H1 (cell line): ENCODE measurements at regions not wholly inside any gene's neighbourhood (a gene's known extent, or its start where the extent isn't known, plus 50 kb on each side); places are given as distances from the start of the nearest gene placed in this dataset.

Experiments
- CTCF ChIA-PET: fragments of 300-600 bp; sonication (Branson Sonifier 250); formaldehyde crosslinking; loops from one replicate; lab custom pipeline; 2021; ENCODE audit not compliant: partially characterized antibody; lab: Charles Lee
- POLR2A ChIA-PET: fragments of 300-600 bp; sonication (Branson Sonifier 250); formaldehyde crosslinking; loops from one replicate; lab custom pipeline; 2021; ENCODE audit warnings: inconsistent platforms; ENCODE audit not compliant: partially characterized antibody; lab: Charles Lee
- DNase-seq, 2 experiments: peaks; one replicate each; pipeline versions ENCODE4 v3.0.0 to v3.0.0-alpha.2; 2010 to 2022; ENCODE audit warnings: low spot score in 2 of 2, low read depth in 1 of 2, mixed read lengths in 1 of 2
- FAIRE-seq: peaks from 2 replicates; lab custom pipeline; 2011; peaks lifted over from hg19 to GRCh38; lab: Jason Lieb, UNC
- H2AFZ ChIP-seq: 2 replicates; pipeline ENCODE4 v1.8.1; 2012; ENCODE audit warnings: low read length, inconsistent platforms
- H2AK5ac ChIP-seq: 2 replicates; pipeline ENCODE4 v1.6.1; 2013; ENCODE audit warnings: low read depth, low read length
- H2BK120ac ChIP-seq: replicated peaks from 2 replicates; pipeline ENCODE3; 2013; ENCODE audit warnings: low read depth, low read length, inconsistent platforms
- H2BK12ac ChIP-seq: 2 replicates; pipeline ENCODE4 v1.6.1; 2013; ENCODE audit warnings: low read depth, low read length
- H2BK15ac ChIP-seq: 2 replicates; pipeline ENCODE4 v1.6.1; 2013; ENCODE audit warnings: low read length
- H2BK20ac ChIP-seq: 2 replicates; pipeline ENCODE4 v1.6.1; 2013; ENCODE audit warnings: low read length
- H2BK5ac ChIP-seq: 2 replicates; pipeline ENCODE4 v1.6.1; 2013; ENCODE audit warnings: low read depth, low read length
- H3K14ac ChIP-seq: 2 replicates; pipeline ENCODE4 v1.6.1; 2013; ENCODE audit warnings: inconsistent platforms; ENCODE audit not compliant: insufficient read length
- H3K18ac ChIP-seq: 2 replicates; pipeline ENCODE4 v1.6.1; 2013; ENCODE audit warnings: low read length; ENCODE audit errors: extremely low read depth
- H3K23ac ChIP-seq: 2 replicates; pipeline ENCODE4 v1.6.1; 2013; ENCODE audit warnings: inconsistent platforms; ENCODE audit not compliant: insufficient read length
- H3K23me2 ChIP-seq: 2 replicates; pipeline ENCODE4 v1.6.1; 2013; ENCODE audit warnings: low read depth, low read length
- H3K27ac ChIP-seq: 2 replicates; pipeline ENCODE4 v1.6.1; 2011; ENCODE audit warnings: low read depth, low read length, inconsistent platforms
- H3K27me3 ChIP-seq, 4 experiments: replicated peaks in 1 of 4; 1 replicate in 1 of 4; 2 replicates in 3 of 4; pipeline versions ENCODE4 v1.6.1 to v1.8.1; 2011 to 2013; ENCODE audit warnings: low read length in 3 of 4, mild to moderate bottlenecking in 3 of 4, inconsistent platforms in 2 of 4, mixed read lengths in 2 of 4, moderate library complexity in 1 of 4; ENCODE audit not compliant: control insufficient read depth in 3 of 4, insufficient read depth in 3 of 4; ENCODE audit errors: extremely low read depth in 1 of 4
- H3K36me3 ChIP-seq, 4 experiments: 2 replicates each; pipeline versions ENCODE4 v1.6.1 to v1.8.1; 2011 to 2013; ENCODE audit warnings: mild to moderate bottlenecking in 4 of 4, low read length in 3 of 4, moderate library complexity in 2 of 4, control low read depth in 1 of 4, inconsistent platforms in 1 of 4; ENCODE audit not compliant: insufficient read depth in 4 of 4, control insufficient read depth in 2 of 4
- H3K4ac ChIP-seq: replicated peaks from 2 replicates; pipeline ENCODE3; 2013; ENCODE audit warnings: low read length, low read depth, mixed read lengths, inconsistent platforms; ENCODE audit not compliant: insufficient read length
- H3K4me1 ChIP-seq, 4 experiments: replicated peaks in 1 of 4; 1 replicate in 1 of 4; 2 replicates in 3 of 4; pipeline versions ENCODE4 v1.6.1 to v1.8.1; 2011 to 2013; ENCODE audit warnings: low read length in 3 of 4, inconsistent platforms in 2 of 4, mixed read lengths in 1 of 4; ENCODE audit not compliant: insufficient read depth in 4 of 4, control insufficient read depth in 3 of 4
- H3K4me2 ChIP-seq, 2 experiments: 2 replicates each; pipeline versions ENCODE4 v1.6.1 to v1.8.1; 2011 to 2013; ENCODE audit warnings: low read depth in 2 of 2, low read length in 2 of 2, control low read depth in 1 of 2, inconsistent platforms in 1 of 2, mild to moderate bottlenecking in 1 of 2; ENCODE audit not compliant: insufficient read depth in 1 of 2
- H3K4me3 ChIP-seq, 4 experiments: fragments of 200-600, 300-600 bp in 1 of 4; sonication (generic), shearing (Covaris generic), sonication (Bioruptor Twin) in 1 of 4; 2 replicates each; pipeline versions ENCODE4 v1.5.1 to v1.8.1; 2011 to 2016; ENCODE audit warnings: low read length in 4 of 4, low read depth in 3 of 4, control low read depth in 2 of 4, inconsistent platforms in 2 of 4, mild to moderate bottlenecking in 2 of 4, mixed read lengths in 1 of 4, moderate library complexity in 1 of 4; ENCODE audit not compliant: insufficient read depth in 2 of 4; ENCODE audit errors: extremely low read depth in 1 of 4
- H3K56ac ChIP-seq: replicated peaks from 2 replicates; pipeline ENCODE3; 2013; ENCODE audit warnings: low read depth, mild to moderate bottlenecking, mixed read lengths, low read length, inconsistent platforms; ENCODE audit not compliant: insufficient read length
- H3K79me1 ChIP-seq: 2 replicates; pipeline ENCODE4 v1.6.1; 2013; ENCODE audit warnings: low read depth, low read length, control low read depth
- H3K79me2 ChIP-seq, 2 experiments: 2 replicates each; pipeline versions ENCODE4 v1.6.1 to v1.8.1; 2012 to 2013; ENCODE audit warnings: low read length in 2 of 2, mild to moderate bottlenecking in 2 of 2, inconsistent platforms in 1 of 2; ENCODE audit not compliant: insufficient read depth in 2 of 2, control insufficient read depth in 1 of 2
- H3K9ac ChIP-seq, 4 experiments: replicated peaks in 1 of 4; 1 replicate in 1 of 4; 2 replicates in 3 of 4; pipeline versions ENCODE4 v1.6.1 to v1.8.1; 2011 to 2013; ENCODE audit warnings: low read depth in 3 of 4, low read length in 3 of 4, control low read depth in 2 of 4, mild to moderate bottlenecking in 2 of 4, moderate library complexity in 2 of 4, inconsistent platforms in 1 of 4; ENCODE audit errors: extremely low read depth in 1 of 4
- H3K9me3 ChIP-seq, 2 experiments: 2 replicates each; pipeline versions ENCODE4 v1.6.1 to v1.8.1; 2012 to 2013; ENCODE audit warnings: mild to moderate bottlenecking in 2 of 2, moderate library complexity in 2 of 2, control low read depth in 1 of 2, inconsistent platforms in 1 of 2, low read depth in 1 of 2, low read length in 1 of 2, mixed read lengths in 1 of 2; ENCODE audit not compliant: insufficient read depth in 2 of 2
- H4K20me1 ChIP-seq, 2 experiments: replicated peaks in 1 of 2; 2 replicates each; pipeline versions ENCODE3 to v1.8.1; 2011 to 2013; ENCODE audit warnings: inconsistent platforms in 2 of 2, low read length in 2 of 2, mild to moderate bottlenecking in 1 of 2; ENCODE audit not compliant: insufficient read depth in 2 of 2, control insufficient read depth in 1 of 2
- H4K5ac ChIP-seq: 2 replicates; pipeline ENCODE4 v1.6.1; 2013; ENCODE audit warnings: low read length, low read depth, mixed read lengths, inconsistent platforms; ENCODE audit not compliant: insufficient read length
- H4K8ac ChIP-seq: 2 replicates; pipeline ENCODE4 v1.8.0; 2013; ENCODE audit warnings: mild to moderate bottlenecking, moderate library complexity, low read length, inconsistent platforms; ENCODE audit not compliant: insufficient read depth; ENCODE audit errors: extremely low read depth
- H4K91ac ChIP-seq: replicated peaks from 2 replicates; pipeline ENCODE3; 2013; ENCODE audit warnings: low read length, mixed read lengths, inconsistent platforms; ENCODE audit not compliant: insufficient read length
- ASH2L ChIP-seq: fragments of 200-600, 300-600 bp; sonication (generic); IDR thresholded peaks from one replicate; pipeline ENCODE4 v1.7.1; 2017; ENCODE audit warnings: low read length
- BCL11A ChIP-seq, 2 experiments: IDR thresholded peaks; one replicate each; pipeline ENCODE4 v1.6.1; 2011; ENCODE audit warnings: low read depth in 2 of 2, low read length in 2 of 2, mild to moderate bottlenecking in 2 of 2
- CEBPB ChIP-seq: IDR thresholded peaks from 2 replicates; pipeline ENCODE4 v1.6.1; 2012; ENCODE audit warnings: low read depth, low read length
- E2F6 ChIP-seq: IDR thresholded peaks from 2 replicates; pipeline ENCODE4 v1.6.1; 2012; ENCODE audit warnings: inconsistent platforms
- HDAC6 ChIP-seq: IDR thresholded peaks from one replicate; pipeline ENCODE4 v1.7.1; 2012; ENCODE audit warnings: low read depth, mild to moderate bottlenecking, inconsistent platforms, low read length, moderate library complexity
- JUN ChIP-seq: IDR thresholded peaks from 2 replicates; pipeline ENCODE4 v1.6.1; 2011; ENCODE audit warnings: low read depth, mild to moderate bottlenecking, improper control_type of control experiment, low read length
- POLR2AphosphoS5 ChIP-seq: IDR thresholded peaks from 2 replicates; pipeline ENCODE4 v1.6.1; 2011; ENCODE audit warnings: low read depth, low read length
- RNF2 ChIP-seq: fragments of 200-900, 300-1000 bp; sonication (generic); IDR thresholded peaks from 2 replicates; pipeline ENCODE4 v1.7.1; 2016; ENCODE audit warnings: borderline replicate concordance, low read depth, mild to moderate bottlenecking, antibody characterized with exemption, low read length; ENCODE audit not compliant: poor library complexity, severe bottlenecking; ENCODE audit errors: missing control alignments
- RXRA ChIP-seq: IDR thresholded peaks from 2 replicates; pipeline ENCODE4 v1.6.1; 2011; ENCODE audit warnings: low read depth, mild to moderate bottlenecking, low read length, moderate library complexity; ENCODE audit not compliant: insufficient read depth
- SP1 ChIP-seq: IDR thresholded peaks from 2 replicates; pipeline ENCODE4 v1.6.1; 2011; ENCODE audit warnings: low read depth, low read length
- SP4 ChIP-seq: IDR thresholded peaks from 2 replicates; pipeline ENCODE4 v1.6.1; 2012; ENCODE audit warnings: low read length, inconsistent platforms
- ZNF274 ChIP-seq: IDR thresholded peaks from 2 replicates; pipeline ENCODE4 v1.7.0; 2012; ENCODE audit warnings: low read length, borderline replicate concordance; ENCODE audit errors: extremely low read depth
- WGBS, 2 experiments: shearing (Covaris generic) in 1 of 2; methylation state at CpG; one replicate each; pipeline versions ENCODE4 v1.1.6 to v1.1.7; 2013 to 2015; ENCODE audit warnings: low lambda C conversion rate in 2 of 2, mixed read lengths in 2 of 2, inconsistent platforms in 1 of 2, low coverage in 1 of 2, missing lambda C conversion rate in 1 of 2; ENCODE audit not compliant: insufficient replicate concordance in 2 of 2, insufficient coverage in 1 of 2, insufficient read length in 1 of 2; ENCODE audit errors: extremely low coverage in 1 of 2, missing lambda C conversion rate in 1 of 2; 5-methylcytosine and 5-hydroxymethylcytosine counted together
- TF ChIP-seq, protein P1 (sequence below): IDR thresholded peaks from 2 replicates; pipeline ENCODE4 v1.6.1; 2012; ENCODE audit warnings: low read length, inconsistent platforms

DNA sequence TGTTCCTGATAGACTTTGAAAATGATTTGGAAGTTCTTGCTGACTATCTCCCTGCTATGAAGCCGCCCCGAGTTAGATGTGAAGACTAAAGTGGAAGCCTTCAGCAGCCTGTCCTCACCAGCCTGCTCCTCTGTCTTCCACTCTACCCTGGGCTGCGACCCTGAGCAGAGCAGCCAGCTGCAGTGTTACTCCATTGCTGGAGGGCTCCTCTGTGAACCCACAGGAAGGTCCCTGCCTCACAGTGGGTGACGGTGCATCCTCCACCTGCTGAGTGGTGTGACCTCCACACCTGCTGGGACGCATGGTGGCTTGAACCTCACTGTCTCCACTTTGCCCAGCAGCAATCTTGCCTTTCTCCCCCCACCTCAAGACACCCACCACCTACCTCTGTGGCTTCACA, 116.4 kb downstream of the IRS2 start:
- 97% methylated on average over 5 of the region's 5 CpGs; no CpG with 5 or more reads in 1 of the 2 experiments for WGBS, 2 experiments
- DNase-seq (no peak), FAIRE-seq (no peak)
- H2AFZ ChIP-seq = 0 out of 2 replicates have a peak overlapping the region, but pooled peaks have one; percentile 58
- ChIA-PET POLR2A (no interaction called here), CTCF (interaction anchor here (0.8 to 1.3 kb wide), 3 partner anchors 12 to 473 kb away, joined by 3 read pairs; no protein-coding TSS in a partner anchor)
- H4K91ac ChIP-seq = peak overlapping the region; percentile 37
- H3K23ac ChIP-seq = no peak overlapping the region
- H3K79me1 ChIP-seq = no peaks in the 10 kb centered on the region
- H3K23me2 ChIP-seq = no peaks in the 10 kb centered on the region
- H3K9ac ChIP-seq = no peak overlapping the region
- H3K18ac ChIP-seq = no peak overlapping the region; the same call in 1 of the 2 replicates
- no peak overlapping the region for H2BK15ac ChIP-seq
- H3K4me1 ChIP-seq = peaks cover 0 to 8% (median 4%) of the 10 kb centered on the region in 4 experiments; a peak in 4 of 7 replicates
- no peaks in the 10 kb centered on the region for H3K9me3 ChIP-seq
- no peaks in the 10 kb centered on the region for H4K20me1 ChIP-seq
- H3K27ac ChIP-seq = no peak overlapping the region
- H3K36me3 ChIP-seq = no peaks in the 10 kb centered on the region
- no peak overlapping the region for H3K4me2 ChIP-seq
- no peak overlapping the region for H2BK120ac ChIP-seq
- H3K4ac ChIP-seq = no peak overlapping the region
- H3K27me3 ChIP-seq = no peaks in the 10 kb centered on the region; a peak in 1 of 7 replicates
- H2BK12ac ChIP-seq = no peak overlapping the region
- H3K14ac ChIP-seq = no peak overlapping the region
- H2BK20ac ChIP-seq = no peak overlapping the region
- H3K56ac ChIP-seq = no peak overlapping the region
- no peak overlapping the region for H4K8ac ChIP-seq
- no peak overlapping the region for H2BK5ac ChIP-seq
- H3K79me2 ChIP-seq = no peaks in the 10 kb centered on the region
- H3K4me3 ChIP-seq = no peak overlapping the region
- H2AK5ac ChIP-seq = no peak overlapping the region
- no peak overlapping the region for H4K5ac ChIP-seq
- TF ChIP-seq SP4 = no peak
- TF ChIP-seq, protein P1, sequence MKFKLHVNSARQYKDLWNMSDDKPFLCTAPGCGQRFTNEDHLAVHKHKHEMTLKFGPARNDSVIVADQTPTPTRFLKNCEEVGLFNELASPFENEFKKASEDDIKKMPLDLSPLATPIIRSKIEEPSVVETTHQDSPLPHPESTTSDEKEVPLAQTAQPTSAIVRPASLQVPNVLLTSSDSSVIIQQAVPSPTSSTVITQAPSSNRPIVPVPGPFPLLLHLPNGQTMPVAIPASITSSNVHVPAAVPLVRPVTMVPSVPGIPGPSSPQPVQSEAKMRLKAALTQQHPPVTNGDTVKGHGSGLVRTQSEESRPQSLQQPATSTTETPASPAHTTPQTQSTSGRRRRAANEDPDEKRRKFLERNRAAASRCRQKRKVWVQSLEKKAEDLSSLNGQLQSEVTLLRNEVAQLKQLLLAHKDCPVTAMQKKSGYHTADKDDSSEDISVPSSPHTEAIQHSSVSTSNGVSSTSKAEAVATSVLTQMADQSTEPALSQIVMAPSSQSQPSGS = no peak
- no peak for TF ChIP-seq POLR2AphosphoS5
- TF ChIP-seq BCL11A (IDR thresholded peaks at IDR 0.05; ENCODE audit: low read depth in 2 of 2, low read length in 2 of 2) = no peak
- TF ChIP-seq ASH2L = no peak
- no peak for TF ChIP-seq HDAC6
- no peak for TF ChIP-seq SP1
- no peak for TF ChIP-seq E2F6
- no peak for TF ChIP-seq ZNF274
- no peak for TF ChIP-seq CEBPB
- no peak for TF ChIP-seq RNF2
- TF ChIP-seq JUN = no peak
- no peak for TF ChIP-seq RXRA
